Retina (tissue), 1 donor: ENCODE measurements at regions not wholly inside any gene's neighbourhood (a gene's known extent, or its start where the extent isn't known, plus 50 kb on each side); places are given as distances from the start of the nearest gene placed in this dataset.
"Not testable (repeated sequence)": the region's sequence is repeated elsewhere in the genome, so short reads cannot be mapped to it uniquely, and the experiment has no call there.

ENCODE experiments used
- DNase-seq: peaks from one replicate; pipeline ENCODE4 v3.0.0-alpha.2; 2016

DNA sequence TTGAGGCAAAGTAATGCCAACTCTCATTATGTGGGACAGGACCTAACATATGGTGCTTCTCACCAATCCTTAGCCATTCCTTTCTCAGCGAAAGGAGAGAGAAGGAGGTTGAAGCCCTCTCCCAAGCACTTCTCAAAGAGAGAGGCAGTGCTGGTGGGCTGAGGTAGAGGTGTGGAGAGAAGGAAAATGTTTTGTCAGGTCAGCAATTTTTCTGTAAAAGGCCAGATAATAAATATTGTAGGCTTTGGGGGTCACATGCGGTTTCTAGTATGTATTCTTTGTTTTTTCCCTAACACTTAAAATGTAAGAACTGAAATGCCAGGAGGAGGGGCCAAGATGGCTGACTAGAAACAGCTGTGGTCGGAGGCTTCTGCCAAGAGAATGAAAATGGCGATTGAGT lies 225.0 kb upstream of the NPY start:
- DNase-seq, result no peak

DNA sequence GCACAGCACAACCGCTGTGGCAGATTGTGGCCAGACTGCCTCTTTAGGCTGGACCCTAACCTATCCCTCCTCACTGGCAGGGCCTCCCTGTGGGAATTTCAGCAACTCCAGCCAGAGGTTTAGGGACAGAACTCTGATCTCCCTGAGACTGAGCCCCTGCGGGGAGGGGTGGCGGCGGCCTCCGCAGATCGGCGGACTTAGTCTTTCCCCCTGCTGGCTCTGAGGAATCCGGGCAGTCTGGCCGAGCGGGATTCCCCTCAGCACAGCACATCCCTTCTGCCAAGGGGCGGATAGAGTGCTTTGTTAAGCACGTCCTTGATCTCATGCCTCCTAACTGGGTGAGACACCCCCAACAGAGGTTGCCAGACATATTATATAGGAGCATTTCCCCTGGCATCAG lies 224.2 kb upstream of the NPY start:
- no peak for DNase-seq

- DNase-seq, result no peak
Observed at GRCh38 chr7:24063721-24064120, 220.3 kb upstream of the NPY start.

DNA sequence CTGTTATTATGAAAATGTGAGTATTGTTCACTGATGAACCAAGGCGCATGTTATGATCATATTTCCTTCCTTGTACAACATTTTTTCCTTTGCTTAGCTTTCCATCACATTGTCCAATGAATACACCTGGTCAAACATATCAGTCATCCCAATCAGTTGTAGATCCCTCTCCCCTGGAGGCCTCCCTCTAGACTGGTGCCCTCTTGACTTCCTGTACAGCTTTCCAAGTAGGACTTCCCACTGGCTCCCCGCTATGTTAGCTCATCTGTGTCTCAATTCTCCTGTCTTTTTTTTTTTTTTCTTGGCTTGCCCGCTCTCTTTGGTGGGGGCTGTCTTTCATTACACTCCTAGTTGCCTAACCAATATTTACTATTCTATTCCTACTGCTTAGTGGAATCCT lies 214.2 kb upstream of the NPY start:
- DNase-seq, result no peak

DNA sequence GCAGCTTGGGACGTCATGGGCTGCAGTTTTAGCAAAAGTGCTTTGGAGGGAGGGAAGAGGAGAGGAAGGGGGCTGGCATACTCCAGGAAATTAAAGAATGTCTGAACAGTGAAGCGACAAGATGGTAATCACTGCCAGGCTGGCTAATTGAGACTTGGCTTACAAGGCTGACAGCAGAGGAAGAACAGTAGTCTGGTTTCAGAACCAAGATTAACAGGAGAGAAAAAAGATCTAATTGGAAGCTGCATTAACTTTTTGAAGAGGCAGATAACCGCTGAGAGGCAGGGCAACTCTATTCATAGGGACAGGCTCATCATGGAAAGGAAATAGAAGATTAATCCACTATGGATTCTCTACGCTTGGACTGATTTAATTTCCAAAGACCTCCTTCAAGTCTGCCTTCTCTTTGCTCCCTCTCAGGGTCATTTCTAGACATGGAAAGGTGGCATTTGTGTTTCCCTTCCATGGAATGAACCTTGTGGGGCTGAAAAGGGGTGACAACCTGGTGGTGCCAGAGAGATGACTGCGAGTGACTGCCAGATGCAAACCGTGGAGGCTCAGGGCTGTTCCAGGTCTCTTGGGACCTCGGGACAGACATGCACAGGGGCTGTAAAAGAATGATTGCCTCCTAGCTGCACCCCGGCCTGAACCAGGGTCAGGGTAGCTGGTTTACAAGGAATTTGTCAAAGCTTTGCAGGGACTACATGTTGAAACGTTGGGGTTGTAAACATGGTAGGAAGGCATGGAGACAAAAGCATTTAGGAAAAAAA lies 210.2 kb upstream of the NPY start:
- DNase-seq, result no peak

DNA sequence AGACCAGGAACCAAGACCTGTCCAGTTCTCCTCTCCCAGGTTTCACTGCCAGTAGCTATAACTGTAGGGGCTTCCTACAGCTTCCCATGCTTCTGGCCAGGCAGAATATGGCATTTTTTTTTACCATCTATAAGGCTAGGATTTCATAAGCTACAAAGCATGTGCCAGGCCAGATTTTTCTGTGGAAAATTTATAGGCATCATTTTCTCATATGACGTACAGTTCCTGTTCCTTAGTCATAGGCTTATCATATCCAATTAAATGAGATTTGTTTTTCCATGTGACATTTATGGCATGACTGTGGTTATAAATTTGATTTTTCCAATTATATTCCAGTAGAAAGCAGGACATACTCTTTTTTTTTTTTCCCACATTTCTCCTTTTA lies 208.6 kb upstream of the NPY start:
- no peak for DNase-seq

- no peak for DNase-seq
Observed at GRCh38 chr7:24082826-24083225, 201.2 kb upstream of the NPY start.

GRCh38 chr7:24102988-24103387 lies 181.0 kb upstream of the NPY start:
- no peak for DNase-seq

- no peak for DNase-seq
Observed at GRCh38 chr7:24108906-24109376, 175.0 kb upstream of the NPY start.

DNA sequence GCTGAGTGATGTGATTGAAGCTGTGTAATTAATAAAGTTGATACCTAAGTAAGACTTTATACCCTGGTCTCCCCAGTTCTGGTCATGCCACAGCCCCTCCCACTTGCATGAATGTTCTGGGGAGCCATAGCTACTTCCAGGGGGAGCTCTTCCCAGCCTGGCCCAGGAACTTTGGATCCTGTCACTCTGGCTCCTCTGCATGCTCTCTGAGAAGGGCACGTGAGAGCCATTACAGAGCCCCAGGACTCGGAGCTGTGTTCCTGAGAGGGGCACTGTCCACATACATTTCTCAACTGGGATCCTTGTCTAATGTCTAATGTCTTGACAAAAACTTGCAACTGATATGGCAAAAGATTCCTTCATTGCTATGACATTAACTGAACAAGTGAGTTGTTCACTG lies 173.9 kb upstream of the NPY start:
- DNase-seq, result peak; percentile 28

DNA sequence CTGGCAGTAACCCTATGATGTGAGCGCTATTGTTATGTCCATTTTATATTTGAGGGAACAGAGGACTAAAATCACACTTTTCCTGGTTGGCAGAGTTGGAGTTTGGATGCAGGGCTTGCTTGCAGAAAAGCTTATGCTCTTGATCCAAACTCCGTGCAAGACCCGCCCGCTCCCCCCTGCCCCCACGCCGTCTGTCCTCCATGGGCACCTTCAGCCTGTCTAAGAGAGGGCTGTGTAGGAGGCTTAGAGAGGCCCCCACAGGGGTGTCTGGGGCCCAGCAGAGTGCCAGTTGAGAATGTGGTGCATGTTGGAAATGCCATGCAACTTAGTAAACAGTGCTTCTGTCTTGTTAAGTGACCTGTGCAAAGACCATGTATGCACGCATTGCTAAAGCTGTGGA lies 170.5 kb upstream of the NPY start:
- DNase-seq, result no peak

DNA sequence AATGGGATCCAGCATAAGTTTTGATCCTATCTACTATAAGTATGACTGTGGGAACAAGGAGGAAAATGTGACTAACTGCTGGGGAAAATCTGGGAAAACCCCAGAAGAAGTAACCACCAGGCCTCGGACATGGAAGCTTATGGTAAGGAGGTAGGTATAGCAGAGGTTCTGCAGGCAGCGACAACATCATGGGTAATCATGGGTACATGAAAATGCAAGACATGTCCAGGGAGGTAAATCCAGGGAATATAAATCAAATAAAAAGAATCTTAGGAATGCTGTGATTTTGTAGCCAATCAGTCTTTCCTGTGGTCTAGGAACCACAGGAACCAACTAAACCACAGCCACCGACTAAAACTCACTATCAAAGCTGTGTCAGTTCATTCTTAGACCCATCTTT lies 168.3 kb upstream of the NPY start:
- DNase-seq, result no peak

- DNase-seq, result not testable (repeated sequence)
Observed at GRCh38 chr7:24117903-24118499, 166.0 kb upstream of the NPY start.

GRCh38 chr7:24119852-24120251 lies 164.1 kb upstream of the NPY start:
- no peak for DNase-seq

DNA sequence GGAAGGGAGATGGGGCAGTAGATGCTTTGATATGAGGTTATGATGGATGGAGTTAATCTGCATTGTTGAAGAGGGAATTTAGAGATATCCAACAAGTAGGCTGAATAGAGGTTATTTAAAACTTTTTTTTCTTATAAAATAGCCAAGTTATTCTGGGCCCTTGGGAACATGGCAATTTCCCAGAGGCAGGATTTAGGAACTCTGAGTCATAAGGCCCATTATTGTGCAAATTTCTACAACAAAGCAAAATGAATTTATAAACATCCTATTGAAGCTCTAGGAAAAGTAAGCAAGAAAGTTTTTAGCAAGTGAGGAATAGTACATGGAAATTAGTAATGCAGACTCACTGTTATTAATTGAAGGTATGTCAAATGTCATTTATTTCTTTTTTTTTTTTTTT lies 160.9 kb upstream of the NPY start:
- DNase-seq, result no peak

DNA sequence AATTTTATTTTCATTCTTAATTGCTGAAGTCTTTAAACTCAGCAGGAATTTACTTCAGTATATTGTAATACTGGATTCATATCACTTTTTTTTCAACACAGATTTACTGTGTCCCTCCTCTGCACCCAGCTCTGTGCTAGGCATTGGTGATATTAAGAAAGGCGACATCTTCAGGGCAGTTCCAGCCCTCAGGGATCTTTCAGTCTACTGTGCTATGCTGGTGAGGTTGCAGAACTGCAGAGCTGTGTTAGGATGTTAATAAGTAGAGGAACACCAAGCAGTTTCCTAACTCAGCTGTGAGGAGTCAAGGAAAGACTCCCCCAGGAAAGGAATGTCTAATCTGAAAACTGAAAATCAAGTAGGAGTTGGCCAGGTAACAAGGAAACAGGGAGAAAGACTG lies 158.2 kb upstream of the NPY start:
- no peak for DNase-seq

DNA sequence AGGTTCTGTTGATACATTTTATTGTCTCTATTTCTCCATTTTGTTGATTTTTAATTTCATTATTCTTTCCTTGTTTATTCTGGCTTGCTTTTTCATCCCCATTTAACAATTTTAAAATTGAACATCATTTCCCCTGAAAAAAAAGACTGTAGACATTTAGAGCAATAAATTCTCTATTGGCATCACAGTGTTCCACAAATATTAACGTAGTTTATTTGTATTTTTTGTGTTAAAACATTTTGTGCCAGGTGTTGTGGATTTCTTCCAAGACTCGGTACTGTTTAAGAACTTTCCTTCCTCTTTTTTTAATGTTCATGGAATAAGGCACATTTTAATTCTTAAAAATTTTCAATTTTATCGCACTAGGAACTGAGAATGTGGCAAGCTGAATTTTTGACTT lies 156.1 kb upstream of the NPY start:
- DNase-seq, result no peak

- no peak for DNase-seq
Observed at GRCh38 chr7:24129597-24129996, 154.4 kb upstream of the NPY start.

DNA sequence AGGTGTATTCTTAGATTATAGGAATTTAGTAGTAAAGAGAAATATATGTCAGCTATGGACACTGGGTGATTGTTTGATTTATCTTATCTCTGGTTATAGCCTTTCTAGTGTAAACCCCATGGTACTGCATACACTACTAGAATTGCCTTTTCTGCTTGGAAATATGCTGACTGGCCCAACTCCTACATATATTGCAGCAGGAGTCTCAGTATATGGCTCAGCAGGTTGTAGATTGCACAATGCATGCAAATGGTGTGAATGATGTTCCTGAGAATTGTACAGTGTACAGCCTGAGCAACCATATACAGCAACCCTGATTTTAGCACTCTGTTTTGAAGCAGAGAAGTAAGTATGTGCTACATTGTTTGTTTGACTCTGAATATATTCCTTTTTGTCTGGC lies 153.4 kb upstream of the NPY start:
- no peak for DNase-seq

- no peak for DNase-seq
Observed at GRCh38 chr7:24133691-24134090, 150.3 kb upstream of the NPY start.

DNA sequence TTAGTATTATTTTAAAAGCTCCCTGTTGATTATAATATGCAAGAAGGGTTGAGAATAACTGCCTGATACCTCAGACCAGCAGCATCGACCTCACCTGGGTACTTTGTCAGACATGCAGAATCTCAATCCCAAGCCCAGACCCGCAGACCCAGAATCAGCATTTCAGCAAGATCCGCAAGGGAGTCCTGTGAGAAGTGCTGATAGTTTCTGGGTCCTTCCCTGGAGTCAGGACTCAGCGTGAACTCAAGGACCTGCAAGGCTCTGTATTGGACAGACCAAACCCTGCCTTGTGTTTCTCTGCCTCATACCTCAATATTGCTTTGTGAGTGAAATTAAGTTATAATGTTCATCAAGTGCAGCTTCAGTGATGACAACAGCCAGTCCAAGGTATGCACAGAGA lies 149.5 kb upstream of the NPY start:
- no peak for DNase-seq

DNA sequence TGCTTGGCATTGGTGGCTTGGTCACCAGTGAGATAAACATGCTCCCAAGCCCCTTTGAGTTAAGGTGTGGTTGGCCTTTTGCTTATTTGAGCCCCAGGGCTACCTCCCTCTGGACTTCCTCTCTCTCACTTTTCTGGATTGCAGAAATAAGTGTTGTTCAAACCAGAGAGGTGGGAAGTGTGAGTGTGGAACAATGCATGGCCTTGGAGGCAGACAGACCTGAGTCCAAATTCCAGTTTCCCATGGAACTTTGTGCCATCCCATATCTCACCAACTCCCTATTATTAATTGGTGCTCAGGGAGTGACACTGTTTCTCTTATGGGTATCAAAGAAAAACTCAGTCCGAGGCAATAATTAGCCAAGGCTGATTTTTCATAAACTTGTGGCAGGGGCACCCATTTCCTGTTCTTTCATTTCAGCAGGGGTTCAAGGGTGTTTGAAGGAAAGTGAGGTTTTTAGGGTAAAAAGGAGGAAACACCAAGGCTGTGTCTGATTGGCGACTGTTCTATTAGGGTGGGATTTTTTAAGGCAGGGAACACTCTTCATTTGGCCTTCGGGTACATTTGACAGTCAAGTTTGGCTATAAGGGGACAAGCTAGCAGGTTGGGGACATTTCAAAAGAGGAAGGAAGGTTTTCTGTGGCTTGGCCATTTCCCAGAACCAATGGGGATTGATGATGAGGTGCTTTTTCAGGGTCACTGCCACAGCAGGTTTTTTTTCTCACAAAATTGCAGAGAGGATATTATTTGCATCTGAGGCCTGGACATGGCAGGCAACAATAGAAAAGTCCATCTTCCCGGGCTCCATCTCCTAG lies 148.8 kb upstream of the NPY start:
- DNase-seq, result no peak

- DNase-seq, result no peak
Observed at GRCh38 chr7:24137338-24137737, 146.7 kb upstream of the NPY start.

DNA sequence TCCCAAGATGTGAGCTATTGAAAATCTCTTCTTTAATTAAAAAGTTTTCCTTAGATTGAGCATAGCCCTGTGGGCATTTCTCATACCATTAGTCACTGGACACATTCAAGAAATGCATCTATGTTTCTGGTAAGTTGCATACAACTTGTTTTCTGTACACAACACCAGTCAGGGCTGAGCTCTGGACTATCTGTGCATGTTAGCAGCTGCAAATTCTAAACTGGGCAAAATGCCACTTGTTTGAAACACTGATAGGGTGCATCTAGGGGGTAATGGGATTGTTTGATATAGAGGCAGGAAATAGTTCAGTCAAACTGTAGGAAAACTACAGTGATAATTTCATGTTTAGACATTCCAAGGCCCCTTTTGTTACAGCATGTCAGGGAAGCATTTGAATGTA lies 145.6 kb upstream of the NPY start:
- DNase-seq, result no peak
